Adrenal gland (tissue), 9 donors: ENCODE measurements at regions not wholly inside any gene's neighbourhood (a gene's known extent, or its start where the extent isn't known, plus 50 kb on each side); places are given as distances from the start of the nearest gene placed in this dataset.
A peak's percentile ranks its signal among the peaks of the same experiment; 100 is the strongest.

Experiments used
- DNase-seq, 7 donors: peaks; one replicate each; pipeline ENCODE4 v3.0.0-alpha.2; 2019 to 2020
- H3K27ac ChIP-seq, 5 donors: fragments of 200-600 bp; sonication (generic) in 4 of 5; 1 replicate in 3 of 5; 2 replicates in 2 of 5; pipeline versions ENCODE4 v1.5.1 to v1.8.0; 2016 to 2020; ENCODE audit warnings: mild to moderate bottlenecking in 1 of 5
- H3K27me3 ChIP-seq: fragments of 200-600 bp; 2 replicates; pipeline ENCODE4 v1.8.0; 2021
- H3K36me3 ChIP-seq, 2 donors: fragments of 200-600 bp; replicated peaks in 1 of 2; 1 replicate in 1 of 2; 2 replicates in 1 of 2; pipeline versions ENCODE4 v1.5.1 to v1.8.0; 2018 to 2022
- H3K4me1 ChIP-seq, 2 donors: fragments of 200-600 bp; replicated peaks in 1 of 2; 1 replicate in 1 of 2; 2 replicates in 1 of 2; pipeline versions ENCODE4 v1.5.1 to v1.8.0; 2018 to 2021
- H3K4me3 ChIP-seq, 4 donors: fragments of 200-600 bp; sonication (generic) in 3 of 4; one replicate each; pipeline ENCODE4 v1.5.1; 2016 to 2018
- H3K9me3 ChIP-seq, 3 donors: fragments of 200-600 bp; sonication (generic) in 1 of 3; replicated peaks in 1 of 3; 1 replicate in 2 of 3; 2 replicates in 1 of 3; pipeline versions ENCODE4 v1.5.1 to v1.8.0; 2016 to 2021
- CTCF ChIP-seq, 6 experiments: fragments of 450-650 bp in 4 of 6; fragments of 200-600 bp in 2 of 6; sonication (generic) in 1 of 6; IDR thresholded peaks; 1 replicate in 5 of 6; 2 replicates in 1 of 6; pipeline versions ENCODE4 v1.5.1 to v1.8.0; 2016 to 2021; ENCODE audit warnings: antibody characterized with exemption in 6 of 6, mild to moderate bottlenecking in 2 of 6, moderate library complexity in 1 of 6
- POLR2A ChIP-seq, 2 donors: fragments of 450-650 bp; IDR thresholded peaks; one replicate each; pipeline ENCODE4 v1.6.1; 2017; ENCODE audit warnings: antibody characterized with exemption in 2 of 2, mild to moderate bottlenecking in 2 of 2, moderate library complexity in 1 of 2
- WGBS, 4 donors: extraction: QIAGEN DNeasy Blood & Tissue Kit in 2 of 4; methylation state at CpG; one replicate each; pipeline versions ENCODE4 v1.1.5 to v1.1.7; 2013 to 2017; 5-methylcytosine and 5-hydroxymethylcytosine counted together
- intact Hi-C, 2 donors: fragments of 100-400 bp; cut with DNase I; formaldehyde crosslinking; loops; one replicate each; pipeline versions ENCODE4 v1.14.1 to v1.15.0; 2022 to 2023
- donor health status: healthy with polysubstance abuse.
- donor health status: Bipolar disorder and iron deficiency.
- donor health status: DM: yes; HTN: yes; CAD: no.
- donor health status: DM: no; HTN: no; CAD: no.
- donor health status: DM: no; HTN: no; CAD: no.

- DNase-seq = peak in 1 of 7 donors; percentile 7
- Histone ChIP-seq H3K27ac (no peak overlapping the region), H3K9me3 (no peaks in the 10 kb centered on the region), H3K27me3 (no peaks in the 10 kb centered on the region), H3K36me3 (no peaks in the 10 kb centered on the region), H3K4me1 (peaks cover 0 to 10% of the 10 kb centered on the region in 2 donors), H3K4me3 (no peak overlapping the region)
- 84 to 92% (median 90%) methylated on average over 11 of the region's 11 CpGs for WGBS, 4 donors
- intact Hi-C loops = no loop called here
- TF ChIP-seq CTCF (IDR thresholded peaks at IDR 0.05) (no peak), POLR2A (IDR thresholded peaks at IDR 0.05) (no peak)
Measured at GRCh38 chr2:100641125-100641435, 78.3 kb downstream of the PDCL3 start.

GRCh38 chr2:100642425-100642824 is 79.6 kb downstream of the PDCL3 start:
- 80 to 92% (median 84%) methylated on average over 6 to 8 of the region's 8 CpGs for WGBS, 4 donors
- Histone ChIP-seq H3K4me1 (peaks cover 0 to 10% of the 10 kb centered on the region in 2 donors), H3K27me3 (no peaks in the 10 kb centered on the region), H3K9me3 (no peaks in the 10 kb centered on the region), H3K4me3 (no peak overlapping the region), H3K27ac (no peak overlapping the region), H3K36me3 (no peaks in the 10 kb centered on the region)
- intact Hi-C loops = no loop called here
- no peak for DNase-seq
- TF ChIP-seq POLR2A (IDR thresholded peaks at IDR 0.05) (no peak), CTCF (IDR thresholded peaks at IDR 0.05) (no peak)

- WGBS, 4 donors = 94 to 98% (median 95%) methylated on average over 3 of the region's 3 CpGs
- Histone ChIP-seq H3K27me3 (no peaks in the 10 kb centered on the region), H3K4me3 (no peak overlapping the region), H3K4me1 (peaks cover 0 to 10% of the 10 kb centered on the region in 2 donors), H3K36me3 (no peaks in the 10 kb centered on the region), H3K27ac (no peak overlapping the region), H3K9me3 (no peaks in the 10 kb centered on the region)
- intact Hi-C loops = no loop called here
- no peak for TF ChIP-seq CTCF (IDR thresholded peaks at IDR 0.05)
- no peak for TF ChIP-seq POLR2A (IDR thresholded peaks at IDR 0.05)
- DNase-seq = no peak
Measured at GRCh38 chr2:100643467-100643866, 80.7 kb downstream of the PDCL3 start.

GRCh38 chr2:100643906-100644501 is 81.2 kb downstream of the PDCL3 start:
- Histone ChIP-seq H3K4me1 (peaks cover 0 to 10% of the 10 kb centered on the region in 2 donors), H3K36me3 (no peaks in the 10 kb centered on the region), H3K27ac (no peak overlapping the region), H3K9me3 (no peaks in the 10 kb centered on the region), H3K27me3 (no peaks in the 10 kb centered on the region), H3K4me3 (no peak overlapping the region)
- TF ChIP-seq POLR2A (IDR thresholded peaks at IDR 0.05) = no peak
- no peak for TF ChIP-seq CTCF (IDR thresholded peaks at IDR 0.05)
- intact Hi-C loops = no loop called here
- WGBS, 4 donors = 59 to 81% (median 72%) methylated on average over 5 to 6 of the region's 6 CpGs
- DNase-seq = no peak
